GM23248 (cell line): ENCODE measurements at regions not wholly inside any gene's neighbourhood (a gene's known extent, or its start where the extent isn't known, plus 50 kb on each side); places are given as distances from the start of the nearest gene placed in this dataset.

ENCODE experiments used
- DNase-seq: peaks from one replicate; pipeline ENCODE4 v3.0.0-alpha.2; 2015
- H2AFZ ChIP-seq: fragments of 200-600 bp; sonication (generic); 2 replicates; pipeline ENCODE4 v1.6.1; 2016; ENCODE audit warnings: antibody characterized with exemption
- H3F3A ChIP-seq: fragments of 200-600 bp; sonication (generic); 2 replicates; pipeline ENCODE4 v1.6.1; 2016; ENCODE audit warnings: mild to moderate bottlenecking, antibody characterized with exemption, mixed run types; ENCODE audit not compliant: insufficient read depth
- H3K27ac ChIP-seq: fragments of 200-600 bp; sonication (generic); 2 replicates; pipeline ENCODE4 v1.5.1; 2016; ENCODE audit warnings: mild to moderate bottlenecking
- H3K27me3 ChIP-seq: fragments of 200-600 bp; sonication (generic); replicated peaks from 2 replicates; pipeline ENCODE4 v1.6.1; 2016; ENCODE audit warnings: mild to moderate bottlenecking; ENCODE audit not compliant: insufficient read depth
- H3K36me3 ChIP-seq: fragments of 200-600 bp; sonication (generic); 2 replicates; pipeline ENCODE4 v1.6.1; 2016; ENCODE audit warnings: low read depth, mild to moderate bottlenecking
- H3K4me1 ChIP-seq: fragments of 200-600 bp; sonication (generic); 2 replicates; pipeline ENCODE4 v1.6.1; 2016; ENCODE audit warnings: mild to moderate bottlenecking; ENCODE audit not compliant: insufficient read depth
- H3K4me2 ChIP-seq: fragments of 200-600 bp; sonication (generic); one replicate; pipeline ENCODE4 v1.6.1; 2016; ENCODE audit warnings: mild to moderate bottlenecking; ENCODE audit not compliant: unreplicated experiment
- H3K4me3 ChIP-seq: fragments of 200-600 bp; sonication (generic); 2 replicates; pipeline ENCODE4 v1.5.1; 2016; ENCODE audit warnings: mild to moderate bottlenecking
- H3K79me2 ChIP-seq: fragments of 200-600 bp; sonication (generic); 2 replicates; pipeline ENCODE4 v1.6.1; 2016; ENCODE audit warnings: mild to moderate bottlenecking; ENCODE audit not compliant: insufficient read depth
- H3K9ac ChIP-seq: fragments of 200-600 bp; sonication (generic); 2 replicates; pipeline ENCODE4 v1.6.1; 2016; ENCODE audit warnings: mild to moderate bottlenecking
- H3K9me2 ChIP-seq: fragments of 200-600 bp; sonication (generic); 2 replicates; pipeline ENCODE4 v1.6.1; 2016; ENCODE audit warnings: mixed run types, mild to moderate bottlenecking, moderate library complexity; ENCODE audit not compliant: insufficient read depth
- H3K9me3 ChIP-seq: fragments of 200-600 bp; sonication (generic); one replicate; pipeline ENCODE4 v1.6.1; 2017; ENCODE audit warnings: low read depth
- H4K20me1 ChIP-seq: fragments of 200-600 bp; sonication (generic); 2 replicates; pipeline ENCODE4 v1.6.0; 2016; ENCODE audit not compliant: insufficient read depth
- EZH2 ChIP-seq: fragments of 200-600 bp; sonication (generic); IDR thresholded peaks from 2 replicates; pipeline ENCODE4 v1.6.1; 2018; ENCODE audit warnings: antibody characterized with exemption, mild to moderate bottlenecking; ENCODE audit not compliant: insufficient read depth, poor library complexity, severe bottlenecking
- EZH2phosphoT487 ChIP-seq: fragments of 200-600 bp; sonication (generic); IDR thresholded peaks from 2 replicates; pipeline ENCODE4 v1.6.1; 2018; ENCODE audit warnings: antibody characterized with exemption, moderate library complexity, mild to moderate bottlenecking, low read depth; ENCODE audit not compliant: insufficient read depth
- WGBS, 2 experiments: methylation state at CpG; one replicate each; pipeline ENCODE4 v1.1.6; 2015 to 2017; ENCODE audit warnings: low lambda C conversion rate in 2 of 2, low coverage in 1 of 2; ENCODE audit errors: missing lambda C conversion rate in 2 of 2; 5-methylcytosine and 5-hydroxymethylcytosine counted together
- in situ Hi-C: fragments of 300-500 bp; cut with MboI; formaldehyde crosslinking; loops from 2 replicates; pipeline ENCODE4 v1.15.0; 2020

DNA sequence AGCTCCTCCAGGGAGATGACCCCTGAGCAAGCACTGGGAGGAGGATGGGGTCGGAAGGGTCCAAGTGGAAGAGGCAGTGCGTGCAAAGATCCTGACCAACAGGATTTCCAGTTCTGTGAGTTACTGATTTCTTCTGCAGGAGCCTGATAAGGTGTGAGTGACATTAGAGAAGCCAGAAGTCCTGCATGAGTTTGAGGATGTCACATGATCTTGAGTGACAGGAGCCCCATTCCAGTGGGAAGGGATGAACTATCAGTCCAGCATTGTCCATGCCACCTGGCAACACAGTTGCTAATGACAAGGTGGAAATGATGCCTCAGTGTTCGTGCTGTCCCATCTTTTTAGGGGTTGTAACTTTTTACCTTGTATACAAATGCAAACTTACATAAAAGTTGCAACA lies 285.1 kb upstream of the HDAC4 start:
- in situ Hi-C loops, result no loop called here
- Histone ChIP-seq H2AFZ (no peak overlapping the region), H3K9me2 (no peaks in the 10 kb centered on the region), H3K27ac (no peak overlapping the region), H3F3A (no peaks in the 10 kb centered on the region), H3K4me2 (no peak overlapping the region), H4K20me1 (no peaks in the 10 kb centered on the region), H3K9me3 (no peaks in the 10 kb centered on the region), H3K36me3 (no peaks in the 10 kb centered on the region), H3K27me3 (peaks cover 22% of the 10 kb centered on the region; the same call in 1 of the 2 replicates), H3K79me2 (no peaks in the 10 kb centered on the region), H3K9ac (no peak overlapping the region), H3K4me1 (no peaks in the 10 kb centered on the region), H3K4me3 (no peak overlapping the region)
- DNase-seq, result no peak
- TF ChIP-seq EZH2phosphoT487 (no peak), EZH2 (no peak)
- WGBS, 2 experiments, result 30 to 40% methylated on average over 3 of the region's 3 CpGs

DNA sequence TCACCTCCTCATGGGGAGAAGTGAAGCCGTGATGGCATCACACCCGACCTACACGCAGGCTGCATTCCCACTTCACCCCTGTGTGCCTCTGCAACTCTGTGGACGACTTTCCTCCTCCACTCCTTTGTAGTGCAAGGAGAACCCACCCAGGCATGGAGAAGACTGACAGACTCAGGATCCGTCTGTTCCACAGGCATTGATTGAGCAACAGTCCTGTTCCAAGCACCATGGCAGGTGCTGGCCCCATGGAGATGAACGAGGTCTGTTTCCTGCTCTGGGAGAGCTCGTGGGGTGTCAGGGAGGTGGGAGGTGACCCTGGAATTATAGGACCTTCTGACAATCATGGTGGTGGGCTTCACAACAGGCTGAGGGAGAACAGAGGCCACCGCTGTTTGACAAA lies 284.7 kb upstream of the HDAC4 start:
- 42 to 50% methylated on average over 8 of the region's 8 CpGs for WGBS, 2 experiments
- Histone ChIP-seq H3K4me2 (no peak overlapping the region), H3F3A (no peaks in the 10 kb centered on the region), H3K9me2 (no peaks in the 10 kb centered on the region), H3K36me3 (no peaks in the 10 kb centered on the region), H4K20me1 (no peaks in the 10 kb centered on the region), H3K27ac (no peak overlapping the region), H3K4me1 (no peaks in the 10 kb centered on the region), H3K4me3 (no peak overlapping the region), H3K79me2 (no peaks in the 10 kb centered on the region), H3K9me3 (no peaks in the 10 kb centered on the region), H3K9ac (no peak overlapping the region), H2AFZ (no peak overlapping the region), H3K27me3 (peaks cover 26% of the 10 kb centered on the region; the same call in 1 of the 2 replicates)
- DNase-seq, result no peak
- no peak for TF ChIP-seq EZH2
- TF ChIP-seq EZH2phosphoT487, result no peak
- in situ Hi-C loops, result no loop called here

GRCh38 chr2:239684996-239685395 lies 284.2 kb upstream of the HDAC4 start:
- no peaks in the 10 kb centered on the region for H3K79me2 ChIP-seq
- DNase-seq, result no peak
- H4K20me1 ChIP-seq, result no peaks in the 10 kb centered on the region
- peaks cover 29% of the 10 kb centered on the region; the same call in 1 of the 2 replicates for H3K27me3 ChIP-seq
- no peak overlapping the region for H3K27ac ChIP-seq
- H3K9me2 ChIP-seq, result no peaks in the 10 kb centered on the region
- no peaks in the 10 kb centered on the region for H3K36me3 ChIP-seq
- H3K4me1 ChIP-seq, result no peaks in the 10 kb centered on the region
- in situ Hi-C loops, result no loop called here
- no peak overlapping the region for H3K9ac ChIP-seq
- no peaks in the 10 kb centered on the region for H3K9me3 ChIP-seq
- WGBS, 2 experiments, result 54 to 61% methylated on average over 4 of the region's 4 CpGs
- H3F3A ChIP-seq, result no peaks in the 10 kb centered on the region
- H2AFZ ChIP-seq, result no peak overlapping the region
- TF ChIP-seq EZH2 (no peak), EZH2phosphoT487 (no peak)
- H3K4me2 ChIP-seq, result no peak overlapping the region
- no peak overlapping the region for H3K4me3 ChIP-seq

- Histone ChIP-seq H3K4me3 (no peak overlapping the region), H3F3A (no peaks in the 10 kb centered on the region), H4K20me1 (no peaks in the 10 kb centered on the region), H3K4me2 (no peak overlapping the region), H3K36me3 (no peaks in the 10 kb centered on the region), H2AFZ (no peak overlapping the region), H3K27ac (no peak overlapping the region), H3K9ac (no peak overlapping the region), H3K27me3 (peaks cover 29% of the 10 kb centered on the region; the same call in 1 of the 2 replicates), H3K9me2 (no peaks in the 10 kb centered on the region), H3K4me1 (no peaks in the 10 kb centered on the region), H3K9me3 (no peaks in the 10 kb centered on the region), H3K79me2 (no peaks in the 10 kb centered on the region)
- no peak for DNase-seq
- WGBS, 2 experiments, result 48 to 52% methylated on average over 6 of the region's 6 CpGs
- TF ChIP-seq EZH2 (no peak), EZH2phosphoT487 (no peak)
- in situ Hi-C loops, result no loop called here
Observed at GRCh38 chr2:239684271-239684810, 283.5 kb upstream of the HDAC4 start.

- Histone ChIP-seq H3F3A (no peaks in the 10 kb centered on the region), H3K9me2 (no peaks in the 10 kb centered on the region), H3K27me3 (peaks cover 29% of the 10 kb centered on the region; the same call in 1 of the 2 replicates), H3K4me2 (no peak overlapping the region), H3K9me3 (no peaks in the 10 kb centered on the region), H3K4me3 (no peak overlapping the region), H3K36me3 (no peaks in the 10 kb centered on the region), H3K27ac (no peak overlapping the region), H3K9ac (no peak overlapping the region), H4K20me1 (no peaks in the 10 kb centered on the region), H3K79me2 (no peaks in the 10 kb centered on the region), H2AFZ (no peak overlapping the region), H3K4me1 (no peaks in the 10 kb centered on the region)
- TF ChIP-seq EZH2phosphoT487, result no peak
- no peak for TF ChIP-seq EZH2
- DNase-seq, result no peak
- WGBS, 2 experiments, result 38 to 44% methylated on average over 2 of the region's 2 CpGs
- in situ Hi-C loops, result no loop called here
Observed at GRCh38 chr2:239682518-239682917, 281.7 kb upstream of the HDAC4 start.
